Adrenal gland (tissue), 5 donors: ENCODE measurements at regions not wholly inside any gene's neighbourhood (a gene's known extent, or its start where the extent isn't known, plus 50 kb on each side); places are given as distances from the start of the nearest gene placed in this dataset.

ENCODE experiments used
- POLR2A ChIP-seq, 2 donors: fragments of 450-650 bp; IDR thresholded peaks; one replicate each; pipeline ENCODE4 v1.6.1; 2017; ENCODE audit warnings: antibody characterized with exemption in 2 of 2, mild to moderate bottlenecking in 2 of 2, moderate library complexity in 1 of 2
- TF ChIP-seq, protein P1 (sequence below), 6 experiments: fragments of 450-650 bp in 4 of 6; fragments of 200-600 bp in 2 of 6; sonication (generic) in 1 of 6; IDR thresholded peaks; 1 replicate in 5 of 6; 2 replicates in 1 of 6; pipeline versions ENCODE4 v1.5.1 to v1.8.0; 2016 to 2021; ENCODE audit warnings: antibody characterized with exemption in 6 of 6, mild to moderate bottlenecking in 2 of 6, moderate library complexity in 1 of 6
- donor health status: DM: no; HTN: no; CAD: no.

DNA sequence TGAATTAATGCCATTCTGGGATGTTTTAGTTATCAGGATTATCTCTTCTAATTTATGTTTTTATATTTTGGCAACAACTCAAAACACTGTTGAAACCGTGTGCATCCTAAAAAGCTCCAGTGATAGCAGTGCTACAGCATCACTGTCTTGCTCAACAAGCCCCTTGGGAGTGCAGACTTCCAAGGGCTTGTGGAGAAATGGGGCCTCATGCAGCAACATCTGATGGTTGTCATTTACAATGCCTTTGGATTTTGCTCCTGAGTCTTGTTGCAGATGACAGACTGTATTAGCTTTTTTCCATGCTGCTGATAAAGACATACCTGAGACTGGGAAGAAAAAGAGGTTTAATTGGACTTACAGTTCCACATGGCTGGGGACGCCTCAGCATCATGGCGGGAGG, 515.4 kb downstream of the NEBL start:
- TF ChIP-seq, protein P1, sequence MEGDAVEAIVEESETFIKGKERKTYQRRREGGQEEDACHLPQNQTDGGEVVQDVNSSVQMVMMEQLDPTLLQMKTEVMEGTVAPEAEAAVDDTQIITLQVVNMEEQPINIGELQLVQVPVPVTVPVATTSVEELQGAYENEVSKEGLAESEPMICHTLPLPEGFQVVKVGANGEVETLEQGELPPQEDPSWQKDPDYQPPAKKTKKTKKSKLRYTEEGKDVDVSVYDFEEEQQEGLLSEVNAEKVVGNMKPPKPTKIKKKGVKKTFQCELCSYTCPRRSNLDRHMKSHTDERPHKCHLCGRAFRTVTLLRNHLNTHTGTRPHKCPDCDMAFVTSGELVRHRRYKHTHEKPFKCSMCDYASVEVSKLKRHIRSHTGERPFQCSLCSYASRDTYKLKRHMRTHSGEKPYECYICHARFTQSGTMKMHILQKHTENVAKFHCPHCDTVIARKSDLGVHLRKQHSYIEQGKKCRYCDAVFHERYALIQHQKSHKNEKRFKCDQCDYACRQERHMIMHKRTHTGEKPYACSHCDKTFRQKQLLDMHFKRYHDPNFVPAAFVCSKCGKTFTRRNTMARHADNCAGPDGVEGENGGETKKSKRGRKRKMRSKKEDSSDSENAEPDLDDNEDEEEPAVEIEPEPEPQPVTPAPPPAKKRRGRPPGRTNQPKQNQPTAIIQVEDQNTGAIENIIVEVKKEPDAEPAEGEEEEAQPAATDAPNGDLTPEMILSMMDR (IDR thresholded peaks at IDR 0.05): no peak
- no peak for TF ChIP-seq POLR2A (IDR thresholded peaks at IDR 0.05)
